IPS DF 6.9 (cell line): ENCODE measurements at regions not wholly inside any gene's neighbourhood (a gene's known extent, or its start where the extent isn't known, plus 50 kb on each side); places are given as distances from the start of the nearest gene placed in this dataset.

ENCODE experiments used
- DNase-seq: peaks from one replicate; pipeline ENCODE4 v3.0.0-alpha.2; 2013; ENCODE audit warnings: low read depth, low spot score
- H3K27ac ChIP-seq: one replicate; pipeline ENCODE4 v1.5.1; 2013; ENCODE audit warnings: low read length, control low read depth
- H3K27me3 ChIP-seq: 2 replicates; pipeline ENCODE4 v1.6.1; 2013; ENCODE audit warnings: mild to moderate bottlenecking, low read length; ENCODE audit not compliant: control insufficient read depth, insufficient read depth
- H3K36me3 ChIP-seq: 2 replicates; pipeline ENCODE4 v1.6.1; 2013; ENCODE audit warnings: low read length; ENCODE audit not compliant: control insufficient read depth, insufficient read depth
- H3K4me1 ChIP-seq: 2 replicates; pipeline ENCODE4 v1.6.1; 2013; ENCODE audit warnings: low read length; ENCODE audit not compliant: control insufficient read depth, insufficient read depth
- H3K4me3 ChIP-seq: 2 replicates; pipeline ENCODE4 v1.5.1; 2013; ENCODE audit warnings: mild to moderate bottlenecking, low read length
- H3K9me3 ChIP-seq: 2 replicates; pipeline ENCODE4 v1.6.1; 2013; ENCODE audit warnings: low read length, inconsistent platforms; ENCODE audit not compliant: control insufficient read depth, insufficient read depth
- WGBS: extraction: QIAGEN DNeasy Blood & Tissue Kit; methylation state at CpG from one replicate; pipeline ENCODE4 v1.1.7; 2013; ENCODE audit warnings: mixed read lengths, missing lambda C conversion rate; ENCODE audit not compliant: insufficient read length, insufficient coverage; 5-methylcytosine and 5-hydroxymethylcytosine counted together

GRCh38 chr20:57080796-57081195 lies 185.6 kb downstream of the BMP7 start:
- Histone ChIP-seq H3K27me3 (no peaks in the 10 kb centered on the region), H3K27ac (no peak overlapping the region), H3K9me3 (no peaks in the 10 kb centered on the region), H3K4me3 (no peak overlapping the region), H3K4me1 (no peaks in the 10 kb centered on the region), H3K36me3 (no peaks in the 10 kb centered on the region)
- DNase-seq, result no peak

- no peak for DNase-seq
Observed at GRCh38 chr20:57082357-57082945, 184.0 kb downstream of the BMP7 start.

GRCh38 chr20:57083072-57083471 lies 183.4 kb downstream of the BMP7 start:
- no peaks in the 10 kb centered on the region for H3K27me3 ChIP-seq
- H3K9me3 ChIP-seq, result no peaks in the 10 kb centered on the region
- H3K4me1 ChIP-seq, result no peaks in the 10 kb centered on the region
- DNase-seq, result no peak
- no peak overlapping the region for H3K27ac ChIP-seq
- no peak overlapping the region for H3K4me3 ChIP-seq
- no CpG with 5 or more reads among the region's 9 CpGs for WGBS
- no peaks in the 10 kb centered on the region for H3K36me3 ChIP-seq

More at GRCh38 chr20:57082357-57082945, 184.0 kb downstream of the BMP7 start:
- Histone ChIP-seq H3K4me1 (no peaks in the 10 kb centered on the region), H3K9me3 (no peaks in the 10 kb centered on the region), H3K27ac (no peak overlapping the region), H3K27me3 (no peaks in the 10 kb centered on the region), H3K4me3 (no peak overlapping the region), H3K36me3 (no peaks in the 10 kb centered on the region)
- no CpG with 5 or more reads among the region's 13 CpGs for WGBS

GRCh38 chr20:57086066-57086465 lies 180.4 kb downstream of the BMP7 start:
- no peaks in the 10 kb centered on the region for H3K36me3 ChIP-seq
- H3K27me3 ChIP-seq, result no peaks in the 10 kb centered on the region
- no peaks in the 10 kb centered on the region for H3K9me3 ChIP-seq
- WGBS, result no CpG with 5 or more reads among the region's 8 CpGs
- no peak overlapping the region for H3K4me3 ChIP-seq
- DNase-seq, result no peak
- H3K27ac ChIP-seq, result no peak overlapping the region
- 0 out of 2 replicates have a peak, but pooled peaks cover 2% of the 10 kb centered on the region for H3K4me1 ChIP-seq

GRCh38 chr20:57087102-57087501 lies 179.3 kb downstream of the BMP7 start:
- Histone ChIP-seq H3K27ac (no peak overlapping the region), H3K27me3 (no peaks in the 10 kb centered on the region), H3K36me3 (no peaks in the 10 kb centered on the region), H3K4me3 (no peak overlapping the region), H3K9me3 (no peaks in the 10 kb centered on the region), H3K4me1 (0 out of 2 replicates have a peak, but pooled peaks cover 2% of the 10 kb centered on the region)
- no peak for DNase-seq
- WGBS, result no CpG with 5 or more reads among the region's 16 CpGs

- H3K27ac ChIP-seq, result no peak overlapping the region
- no peaks in the 10 kb centered on the region for H3K36me3 ChIP-seq
- no peak overlapping the region for H3K4me3 ChIP-seq
- WGBS, result no CpG with 5 or more reads among the region's 7 CpGs
- H3K9me3 ChIP-seq, result no peaks in the 10 kb centered on the region
- peaks cover 4% of the 10 kb centered on the region; the same call in 1 of the 2 replicates for H3K4me1 ChIP-seq
- H3K27me3 ChIP-seq, result no peaks in the 10 kb centered on the region
- no peak for DNase-seq
Observed at GRCh38 chr20:57087705-57088104, 178.7 kb downstream of the BMP7 start.

GRCh38 chr20:57088436-57088835 lies 178.0 kb downstream of the BMP7 start:
- DNase-seq, result no peak
- no CpG with 5 or more reads among the region's 6 CpGs for WGBS
- H3K36me3 ChIP-seq, result no peaks in the 10 kb centered on the region
- H3K4me1 ChIP-seq, result peaks cover 4% of the 10 kb centered on the region; the same call in 1 of the 2 replicates
- no peak overlapping the region for H3K27ac ChIP-seq
- H3K27me3 ChIP-seq, result no peaks in the 10 kb centered on the region
- H3K9me3 ChIP-seq, result no peaks in the 10 kb centered on the region
- H3K4me3 ChIP-seq, result no peak overlapping the region

GRCh38 chr20:57089699-57090144 lies 176.7 kb downstream of the BMP7 start:
- peak; percentile 43 for DNase-seq
- Histone ChIP-seq H3K9me3 (no peaks in the 10 kb centered on the region), H3K36me3 (no peaks in the 10 kb centered on the region)

GRCh38 chr20:57090590-57091560 lies 175.6 kb downstream of the BMP7 start:
- no peak for DNase-seq
- Histone ChIP-seq H3K4me3 (no peak overlapping the region), H3K4me1 (peaks cover 4% of the 10 kb centered on the region; the same call in 1 of the 2 replicates), H3K36me3 (no peaks in the 10 kb centered on the region), H3K27me3 (no peaks in the 10 kb centered on the region), H3K27ac (no peak overlapping the region), H3K9me3 (no peaks in the 10 kb centered on the region)
- WGBS, result 100% methylated on average over 1 of the region's 25 CpGs

More at GRCh38 chr20:57089699-57090144, 176.7 kb downstream of the BMP7 start:
- Histone ChIP-seq H3K27me3 (no peaks in the 10 kb centered on the region), H3K4me3 (no peak overlapping the region), H3K4me1 (peaks cover 4% of the 10 kb centered on the region; the same call in 1 of the 2 replicates), H3K27ac (no peak overlapping the region)
- no CpG with 5 or more reads among the region's 12 CpGs for WGBS

- no peak overlapping the region for H3K4me3 ChIP-seq
- no peak for DNase-seq
Observed at GRCh38 chr20:57091748-57092111, 174.7 kb downstream of the BMP7 start.

More at GRCh38 chr20:57091748-57092111, 174.7 kb downstream of the BMP7 start:
- H3K36me3 ChIP-seq, result no peaks in the 10 kb centered on the region
- no CpG with 5 or more reads among the region's 13 CpGs for WGBS
- H3K27me3 ChIP-seq, result no peaks in the 10 kb centered on the region
- H3K9me3 ChIP-seq, result no peaks in the 10 kb centered on the region
- no peak overlapping the region for H3K27ac ChIP-seq
- peaks cover 4% of the 10 kb centered on the region; the same call in 1 of the 2 replicates for H3K4me1 ChIP-seq
